ENCODE measurements at regions not wholly inside any gene's neighbourhood (a gene's known extent, or its start where the extent isn't known, plus 50 kb on each side); places are given as distances from the start of the nearest gene placed in this dataset.

- WGBS, 5 donors = 35 to 51% (median 50%) methylated on average over 2 of the region's 2 CpGs
- H3K27ac ChIP-seq = no peak overlapping the region
- TF ChIP-seq POLR2AphosphoS5 (IDR thresholded peaks at IDR 0.05) (no peak), CTCF (IDR thresholded peaks at IDR 0.05 in 8 of 11, conservative IDR thresholded peaks at IDR 0.05 in 3 of 11) (no peak), POLR2A (IDR thresholded peaks at IDR 0.05) (no peak)
These were observed 919.3 kb downstream of the TUSC7 start for GRCh38 chr3:117628823-117629291.

GRCh38 chr3:117629505-117629904 lies 919.9 kb downstream of the TUSC7 start:
- Histone ChIP-seq H3K9me3 (no peaks in the 10 kb centered on the region), H3K4me1 (no peaks in the 10 kb centered on the region), H3K36me3 (no peaks in the 10 kb centered on the region), H3K4me3 (no peak overlapping the region), H3K27me3 (replicated peaks in 1 of 7) (no peaks in the 10 kb centered on the region), H3K27ac (no peak overlapping the region)
- DNase-seq = no peak
- 89 to 94% (median 92%) methylated on average over 9 of the region's 9 CpGs for WGBS, 5 donors
- TF ChIP-seq POLR2AphosphoS5 (IDR thresholded peaks at IDR 0.05) = no peak
- no peak for TF ChIP-seq CTCF (IDR thresholded peaks at IDR 0.05 in 8 of 11, conservative IDR thresholded peaks at IDR 0.05 in 3 of 11)
- TF ChIP-seq POLR2A (IDR thresholded peaks at IDR 0.05) = no peak
- intact Hi-C loops (cut with DNase I; ENCODE audit: low total_unique reads) = no loop called here

More at GRCh38 chr3:117628823-117629291, 919.3 kb downstream of the TUSC7 start:
- Histone ChIP-seq H3K4me1 (no peaks in the 10 kb centered on the region), H3K9me3 (no peaks in the 10 kb centered on the region), H3K4me3 (no peak overlapping the region), H3K27me3 (replicated peaks in 1 of 7) (no peaks in the 10 kb centered on the region), H3K36me3 (no peaks in the 10 kb centered on the region)
- intact Hi-C loops (cut with DNase I; ENCODE audit: low total_unique reads) = no loop called here
- DNase-seq = no peak

GRCh38 chr3:117630469-117630868 lies 920.9 kb downstream of the TUSC7 start:
- TF ChIP-seq POLR2A (IDR thresholded peaks at IDR 0.05) (no peak), CTCF (IDR thresholded peaks at IDR 0.05 in 8 of 11, conservative IDR thresholded peaks at IDR 0.05 in 3 of 11) (no peak), POLR2AphosphoS5 (IDR thresholded peaks at IDR 0.05) (no peak)
- no peak overlapping the region for H3K27ac ChIP-seq
- no peak overlapping the region for H3K4me3 ChIP-seq
- intact Hi-C loops (cut with DNase I; ENCODE audit: low total_unique reads) = no loop called here
- H3K4me1 ChIP-seq = no peaks in the 10 kb centered on the region
- DNase-seq = no peak
- H3K36me3 ChIP-seq = no peaks in the 10 kb centered on the region
- H3K27me3 ChIP-seq (replicated peaks in 1 of 7) = no peaks in the 10 kb centered on the region
- no peaks in the 10 kb centered on the region for H3K9me3 ChIP-seq

GRCh38 chr3:117630885-117631284 lies 921.3 kb downstream of the TUSC7 start:
- 74 to 100% (median 78%) methylated on average over 1 of the region's 1 CpG for WGBS, 5 donors
- DNase-seq = no peak
- no peaks in the 10 kb centered on the region for H3K9me3 ChIP-seq
- H3K36me3 ChIP-seq = no peaks in the 10 kb centered on the region
- H3K27me3 ChIP-seq (replicated peaks in 1 of 7) = no peaks in the 10 kb centered on the region
- H3K27ac ChIP-seq = no peak overlapping the region
- intact Hi-C loops (cut with DNase I; ENCODE audit: low total_unique reads) = no loop called here
- no peak overlapping the region for H3K4me3 ChIP-seq
- TF ChIP-seq POLR2A (IDR thresholded peaks at IDR 0.05) (no peak), CTCF (IDR thresholded peaks at IDR 0.05 in 8 of 11, conservative IDR thresholded peaks at IDR 0.05 in 3 of 11) (no peak), POLR2AphosphoS5 (IDR thresholded peaks at IDR 0.05) (no peak)
- H3K4me1 ChIP-seq = no peaks in the 10 kb centered on the region

Data from spleen (tissue), 11 donors.